Aorta (tissue), 5 donors: ENCODE measurements at regions not wholly inside any gene's neighbourhood (a gene's known extent, or its start where the extent isn't known, plus 50 kb on each side); places are given as distances from the start of the nearest gene placed in this dataset.

Experiments
- ATAC-seq: fragments of 200-7000 bp; cut with Tn5 transposase; one replicate; pipeline ENCODE4 v1.9.1; 2022; ENCODE audit warnings: moderate library complexity; ENCODE audit not compliant: low FRiP score
- DNase-seq, 2 donors: peaks; one replicate each; pipeline ENCODE4 v3.0.0-alpha.2; 2020
- H3K27ac ChIP-seq, 2 donors: one replicate each; pipeline ENCODE4 v1.5.1; 2013; ENCODE audit warnings: low read length in 2 of 2, mild to moderate bottlenecking in 2 of 2, moderate library complexity in 2 of 2, control low read depth in 1 of 2, inconsistent platforms in 1 of 2, low read depth in 1 of 2
- H3K27me3 ChIP-seq, 2 donors: one replicate each; pipeline ENCODE4 v1.6.1; 2013; ENCODE audit warnings: control low read depth in 1 of 2, low read length in 1 of 2, mild to moderate bottlenecking in 1 of 2, moderate library complexity in 1 of 2; ENCODE audit not compliant: insufficient read depth in 2 of 2, control insufficient read depth in 1 of 2
- H3K36me3 ChIP-seq, 2 donors: one replicate each; pipeline ENCODE4 v1.6.1; 2013; ENCODE audit warnings: control low read depth in 1 of 2, low read length in 1 of 2, mild to moderate bottlenecking in 1 of 2; ENCODE audit not compliant: insufficient read depth in 2 of 2, control insufficient read depth in 1 of 2
- H3K4me1 ChIP-seq, 2 donors: one replicate each; pipeline ENCODE4 v1.6.1; 2013; ENCODE audit warnings: low read length in 2 of 2, control low read depth in 1 of 2, mild to moderate bottlenecking in 1 of 2, moderate library complexity in 1 of 2; ENCODE audit not compliant: insufficient read depth in 2 of 2, control insufficient read depth in 1 of 2
- H3K4me3 ChIP-seq, 2 donors: one replicate each; pipeline ENCODE4 v1.5.1; 2013; ENCODE audit warnings: low read length in 2 of 2, control low read depth in 1 of 2, mild to moderate bottlenecking in 1 of 2
- H3K9me3 ChIP-seq: one replicate; pipeline ENCODE4 v1.6.1; 2013; ENCODE audit warnings: mild to moderate bottlenecking, low read length; ENCODE audit not compliant: control insufficient read depth
- WGBS, 2 donors: extraction: QIAGEN DNeasy Blood & Tissue Kit; methylation state at CpG; one replicate each; pipeline ENCODE4 v1.1.7; 2013; 5-methylcytosine and 5-hydroxymethylcytosine counted together
- intact Hi-C, 2 donors: fragments of 100-400 bp; cut with DNase I; formaldehyde crosslinking; loops; one replicate each; pipeline versions ENCODE4 v1.14.2 to v1.15.0; 2022
- donor health status: healthy with polysubstance abuse.
- donor health status: Bipolar disorder and iron deficiency.
- donor health status: DM: no; HTN: no; CAD: no.
- donor health status: DM: no; HTN: no; CAD: no.
- donor health status: DM: yes; HTN: yes; CAD: no.

DNA sequence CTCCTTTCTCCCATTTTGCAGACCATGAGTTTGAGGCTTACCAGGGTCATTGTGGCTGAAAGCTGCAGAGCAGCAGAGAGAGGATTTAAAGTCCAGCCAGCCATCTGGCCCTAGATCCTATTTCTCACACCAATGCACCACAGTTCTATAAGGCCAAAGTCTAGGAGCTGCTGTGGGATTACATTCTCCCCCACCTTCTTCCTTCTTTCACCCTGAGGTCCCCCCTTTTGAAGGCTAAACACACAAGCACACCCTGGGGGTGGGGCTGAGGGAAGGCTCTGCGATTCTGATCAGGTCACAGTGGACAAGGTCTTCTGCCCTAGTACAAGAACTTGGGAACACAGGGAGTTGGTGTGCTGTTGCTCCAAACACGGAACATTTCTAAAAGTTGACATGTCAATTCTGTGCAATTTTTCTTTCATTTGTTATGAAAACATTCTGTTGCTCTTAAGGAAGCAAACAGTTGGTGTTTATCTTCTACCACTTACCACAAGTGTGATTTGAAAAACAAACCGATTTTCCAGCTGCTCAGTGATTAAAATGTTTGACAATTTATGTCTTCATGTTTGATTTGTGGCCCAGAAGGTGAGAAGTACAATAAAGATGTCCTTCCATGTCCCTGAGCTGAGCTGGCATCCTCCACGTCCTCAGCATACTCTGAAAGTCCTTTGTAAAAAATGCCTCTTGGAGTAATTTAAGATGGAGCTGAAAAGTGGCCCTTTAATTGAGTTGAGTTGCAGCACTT lies 271.6 kb upstream of the PPP2R2D start:
- Histone ChIP-seq H3K4me3 (no peak overlapping the region), H3K4me1 (no peaks in the 10 kb centered on the region), H3K27me3 (no peaks in the 10 kb centered on the region), H3K27ac (no peak overlapping the region), H3K36me3 (no peaks in the 10 kb centered on the region), H3K9me3 (peaks cover 4% of the 10 kb centered on the region)
- DNase-seq (no peak), ATAC-seq (no peak)
- intact Hi-C loops = no loop called here
- WGBS, 2 donors = 35 to 44% methylated on average over 4 of the region's 4 CpGs

DNA sequence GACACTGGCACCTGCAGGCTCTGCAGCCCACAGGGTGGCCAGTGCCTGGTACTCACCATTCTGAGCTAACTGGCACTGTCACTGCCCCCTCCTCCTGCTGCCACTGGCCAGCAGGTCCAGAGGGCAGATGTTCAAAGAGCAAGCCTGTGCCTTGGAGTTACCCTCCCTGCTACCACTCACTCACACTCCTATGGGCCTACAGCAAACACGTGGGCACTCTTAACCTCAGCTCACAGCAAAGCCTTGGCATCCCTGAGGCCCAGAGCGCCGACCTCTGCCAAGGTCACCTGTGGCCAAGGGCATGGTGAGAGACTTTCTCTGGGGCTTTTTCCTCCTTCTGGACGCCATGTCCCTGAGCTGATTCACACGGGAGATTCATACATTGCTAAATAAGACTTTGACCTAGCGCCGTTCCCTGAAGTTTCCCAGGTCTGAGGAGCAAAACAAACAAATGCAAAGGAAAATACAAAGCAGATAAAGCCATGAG lies 270.0 kb upstream of the PPP2R2D start:
- Histone ChIP-seq H3K9me3 (no peaks in the 10 kb centered on the region), H3K4me1 (no peaks in the 10 kb centered on the region), H3K27me3 (no peaks in the 10 kb centered on the region), H3K4me3 (no peak overlapping the region), H3K36me3 (no peaks in the 10 kb centered on the region), H3K27ac (no peak overlapping the region)
- 72 to 85% methylated on average over 7 of the region's 7 CpGs for WGBS, 2 donors
- intact Hi-C loops = no loop called here
- DNase-seq (no peak), ATAC-seq (no peak)

DNA sequence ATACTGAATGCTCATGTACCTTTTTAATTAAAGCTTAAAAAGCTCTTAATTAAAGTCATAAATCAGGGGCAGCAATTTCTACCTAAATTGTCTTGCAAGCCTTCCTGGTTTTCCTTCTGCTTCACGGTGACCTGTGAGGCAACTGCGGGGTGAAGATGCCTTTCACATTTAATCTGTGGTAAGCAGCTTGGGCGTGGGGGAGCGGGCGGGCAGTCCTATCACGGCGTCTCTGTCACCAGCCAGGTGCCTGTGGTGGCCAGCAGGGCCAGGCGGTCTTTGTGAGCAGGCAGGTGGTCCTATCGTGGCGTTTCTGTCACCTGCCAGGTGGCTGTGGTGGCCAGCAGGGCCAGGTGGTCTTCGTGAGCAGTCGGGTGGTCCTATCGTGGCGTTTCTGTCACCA lies 269.2 kb upstream of the PPP2R2D start:
- Histone ChIP-seq H3K4me3 (no peak overlapping the region), H3K27ac (no peak overlapping the region), H3K4me1 (no peaks in the 10 kb centered on the region), H3K36me3 (no peaks in the 10 kb centered on the region), H3K9me3 (no peaks in the 10 kb centered on the region), H3K27me3 (no peaks in the 10 kb centered on the region)
- DNase-seq = no peak
- ATAC-seq = no peak
- intact Hi-C loops = no loop called here
- WGBS, 2 donors = 80 to 86% methylated on average over 14 of the region's 14 CpGs

DNA sequence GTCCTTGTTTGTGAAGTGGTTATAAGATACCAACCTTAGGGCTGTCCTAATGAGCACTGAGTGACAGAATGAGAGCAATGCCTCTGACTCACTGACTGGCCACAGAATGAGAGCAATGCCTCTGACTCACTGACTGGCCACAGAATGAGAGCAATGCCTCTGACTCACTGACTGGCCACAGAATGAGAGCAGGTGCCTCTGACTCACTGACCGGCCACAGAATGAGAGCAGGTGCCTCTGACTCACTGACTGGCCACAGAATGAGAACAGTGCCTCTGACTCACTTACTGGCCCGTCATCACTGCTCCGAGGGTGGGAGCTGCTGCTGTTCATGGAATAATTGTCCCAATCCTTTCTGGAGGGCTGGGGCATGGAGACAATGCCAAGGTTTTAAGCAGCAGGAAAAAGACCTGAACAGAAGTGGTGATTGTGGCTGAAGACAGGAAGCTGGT lies 265.2 kb upstream of the PPP2R2D start:
- Histone ChIP-seq H3K27ac (no peak overlapping the region), H3K4me1 (no peaks in the 10 kb centered on the region), H3K4me3 (no peak overlapping the region), H3K9me3 (peaks cover 6% of the 10 kb centered on the region), H3K27me3 (no peaks in the 10 kb centered on the region), H3K36me3 (no peaks in the 10 kb centered on the region)
- 61 to 62% methylated on average over 3 of the region's 3 CpGs for WGBS, 2 donors
- intact Hi-C loops = no loop called here
- DNase-seq (no peak), ATAC-seq (no peak)

GRCh38 chr10:131636116-131636515 lies 264.7 kb upstream of the PPP2R2D start:
- intact Hi-C loops = no loop called here
- Histone ChIP-seq H3K4me3 (no peak overlapping the region), H3K27ac (no peak overlapping the region), H3K4me1 (no peaks in the 10 kb centered on the region), H3K9me3 (peaks cover 6% of the 10 kb centered on the region), H3K36me3 (no peaks in the 10 kb centered on the region), H3K27me3 (no peaks in the 10 kb centered on the region)
- DNase-seq = no peak
- ATAC-seq = no peak
- WGBS, 2 donors = 67 to 73% methylated on average over 9 of the region's 9 CpGs

- ATAC-seq = no peak
- no peak overlapping the region for H3K27ac ChIP-seq
- H3K4me3 ChIP-seq = no peak overlapping the region
- H3K9me3 ChIP-seq = peaks cover 6% of the 10 kb centered on the region
- intact Hi-C loops = no loop called here
- no peaks in the 10 kb centered on the region for H3K27me3 ChIP-seq
- H3K36me3 ChIP-seq = no peaks in the 10 kb centered on the region
- no peaks in the 10 kb centered on the region for H3K4me1 ChIP-seq
- 76 to 81% methylated on average over 23 of the region's 23 CpGs for WGBS, 2 donors
- no peak for DNase-seq
Measured at GRCh38 chr10:131636841-131637724, 263.7 kb upstream of the PPP2R2D start.

- Histone ChIP-seq H3K4me3 (no peak overlapping the region), H3K4me1 (no peaks in the 10 kb centered on the region), H3K27me3 (no peaks in the 10 kb centered on the region), H3K27ac (no peak overlapping the region), H3K36me3 (no peaks in the 10 kb centered on the region), H3K9me3 (peaks cover 6% of the 10 kb centered on the region)
- intact Hi-C loops = no loop called here
- peak in 1 of 2 donors; percentile 12 for DNase-seq
- 89 to 93% methylated on average over 14 of the region's 14 CpGs for WGBS, 2 donors
- ATAC-seq = no peak
Measured at GRCh38 chr10:131638049-131638879, 262.5 kb upstream of the PPP2R2D start.

DNA sequence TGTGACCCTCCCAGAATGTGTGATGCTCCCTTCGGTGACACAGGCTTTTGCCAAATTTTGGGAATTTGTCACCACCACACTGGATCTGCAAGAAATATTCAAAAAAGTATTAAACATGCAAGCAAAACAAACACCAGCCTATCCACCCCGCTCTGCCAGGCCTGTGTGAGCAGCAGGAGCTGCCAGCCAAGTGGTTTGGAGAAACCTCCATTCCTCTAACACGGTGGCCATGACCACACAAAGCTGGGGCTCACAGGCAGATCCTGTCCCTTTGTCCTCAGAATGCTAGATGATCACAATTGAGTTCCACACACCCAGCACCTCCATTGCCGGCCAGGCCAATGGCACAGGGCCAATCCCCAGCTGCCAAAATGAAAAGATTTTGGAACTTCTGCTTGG lies 261.9 kb upstream of the PPP2R2D start:
- Histone ChIP-seq H3K27me3 (no peaks in the 10 kb centered on the region), H3K4me1 (no peaks in the 10 kb centered on the region), H3K27ac (no peak overlapping the region), H3K36me3 (no peaks in the 10 kb centered on the region), H3K9me3 (peaks cover 7% of the 10 kb centered on the region), H3K4me3 (no peak overlapping the region)
- ATAC-seq = no peak
- DNase-seq = peak in 1 of 2 donors; percentile 15
- intact Hi-C loops = no loop called here
- WGBS, 2 donors = 80 to 81% methylated on average over 4 of the region's 4 CpGs
